Keratinocyte (primary cell): ENCODE measurements at regions not wholly inside any gene's neighbourhood (a gene's known extent, or its start where the extent isn't known, plus 50 kb on each side); places are given as distances from the start of the nearest gene placed in this dataset.

Source experiments
- DNase-seq: peaks from one replicate; pipeline ENCODE4 v3.0.0-alpha.2; 2011; ENCODE audit warnings: low read depth, missing footprints, low spot score
- FAIRE-seq: peaks from 2 replicates; lab custom pipeline; 2011; peaks lifted over from hg19 to GRCh38; lab: Jason Lieb, UNC
- H2AFZ ChIP-seq: 2 replicates; pipeline ENCODE4 v1.6.0; 2012; ENCODE audit warnings: low read length, control low read depth, inconsistent platforms; ENCODE audit not compliant: control insufficient read depth
- H3K27ac ChIP-seq: 2 replicates; pipeline ENCODE4 v1.5.1; 2011; ENCODE audit warnings: low read length; ENCODE audit not compliant: control insufficient read depth, insufficient read depth
- H3K27me3 ChIP-seq: 3 replicates; pipeline ENCODE4 v1.6.0; 2011; ENCODE audit warnings: low read length; ENCODE audit not compliant: control insufficient read depth, insufficient read depth; ENCODE audit errors: extremely low read depth
- H3K36me3 ChIP-seq, 2 experiments: 2 replicates in 1 of 2; 3 replicates in 1 of 2; pipeline ENCODE4 v1.5.1; 2011; ENCODE audit warnings: low read length in 2 of 2, mild to moderate bottlenecking in 1 of 2; ENCODE audit not compliant: control insufficient read depth in 2 of 2, insufficient read depth in 2 of 2; ENCODE audit errors: extremely low read depth in 1 of 2
- H3K4me1 ChIP-seq: 3 replicates; pipeline ENCODE4 v1.5.1; 2011; ENCODE audit warnings: low read length; ENCODE audit not compliant: control insufficient read depth, insufficient read depth; ENCODE audit errors: extremely low read depth
- H3K4me2 ChIP-seq: 3 replicates; pipeline ENCODE4 v1.6.0; 2011; ENCODE audit warnings: low read depth, low read length; ENCODE audit not compliant: control insufficient read depth, insufficient read depth; ENCODE audit errors: extremely low read depth
- H3K4me3 ChIP-seq, 3 experiments: fragments of 200-600 bp in 1 of 3; sonication (generic) in 1 of 3; 2 replicates in 2 of 3; 3 replicates in 1 of 3; pipeline ENCODE4 v1.5.1; 2011 to 2016; ENCODE audit warnings: low read length in 3 of 3, mild to moderate bottlenecking in 3 of 3, control low read depth in 2 of 3, inconsistent platforms in 1 of 3, low read depth in 1 of 3, mixed read lengths in 1 of 3, mixed run types in 1 of 3, moderate library complexity in 1 of 3; ENCODE audit not compliant: control insufficient read depth in 2 of 3, insufficient read depth in 2 of 3; ENCODE audit errors: extremely low read depth in 1 of 3
- H3K79me2 ChIP-seq: 2 replicates; pipeline ENCODE4 v1.6.0; 2012; ENCODE audit warnings: low read length; ENCODE audit not compliant: control insufficient read depth, insufficient read depth
- H3K9ac ChIP-seq: 3 replicates; pipeline ENCODE4 v1.6.0; 2011; ENCODE audit warnings: low read length; ENCODE audit not compliant: control insufficient read depth, insufficient read depth; ENCODE audit errors: extremely low read depth
- H3K9me1 ChIP-seq: 3 replicates; pipeline ENCODE4 v1.6.0; 2011; ENCODE audit warnings: low read length; ENCODE audit not compliant: control insufficient read depth, insufficient read depth; ENCODE audit errors: extremely low read depth
- H3K9me3 ChIP-seq: 2 replicates; pipeline ENCODE4 v1.5.1; 2012; ENCODE audit warnings: low read depth, low read length; ENCODE audit not compliant: control insufficient read depth
- H4K20me1 ChIP-seq: 3 replicates; pipeline ENCODE4 v1.6.0; 2011; ENCODE audit warnings: low read length; ENCODE audit not compliant: control insufficient read depth, insufficient read depth; ENCODE audit errors: extremely low read depth
- CTCF ChIP-seq, 3 experiments: IDR thresholded peaks in 1 of 3; conservative IDR thresholded peaks in 1 of 3; optimal IDR thresholded peaks in 1 of 3; 2 replicates in 2 of 3; 3 replicates in 1 of 3; pipeline versions ENCODE3 to v1.5.1; 2011; ENCODE audit warnings: low read length in 3 of 3, mild to moderate bottlenecking in 3 of 3, moderate library complexity in 2 of 3, control low read depth in 1 of 3, inconsistent platforms in 1 of 3; ENCODE audit not compliant: insufficient read depth in 2 of 3; ENCODE audit errors: extremely low read depth in 1 of 3
- EZH2 ChIP-seq: IDR thresholded peaks from one replicate; pipeline ENCODE4 v1.6.1; 2012; ENCODE audit warnings: inconsistent platforms, mild to moderate bottlenecking, low read length, moderate library complexity
- dilution Hi-C: fragments of 300-500 bp; cut with MboI; formaldehyde crosslinking; loops from one replicate; pipeline ENCODE4 v1.7.0; 2020; ENCODE audit warnings: low sequenced_read_pairs; ENCODE audit not compliant: extremely low pct_ligation_motif_present

GRCh38 chr6:170232186-170233002 lies 58.5 kb downstream of the DLL1 start:
- H3K4me3 ChIP-seq, result no peak overlapping the region
- H3K9ac ChIP-seq, result no peak overlapping the region
- no peaks in the 10 kb centered on the region for H4K20me1 ChIP-seq
- H2AFZ ChIP-seq, result no peak overlapping the region
- H3K4me1 ChIP-seq, result peaks cover 13% of the 10 kb centered on the region
- H3K4me2 ChIP-seq, result no peak overlapping the region
- H3K27me3 ChIP-seq, result no peaks in the 10 kb centered on the region
- FAIRE-seq (no peak), DNase-seq (no peak)
- H3K9me1 ChIP-seq, result no peaks in the 10 kb centered on the region
- no peaks in the 10 kb centered on the region for H3K9me3 ChIP-seq
- H3K27ac ChIP-seq, result no peak overlapping the region
- TF ChIP-seq CTCF (optimal IDR thresholded peaks at IDR 0.05 in 1 of 3, IDR thresholded peaks at IDR 0.05 in 1 of 3, conservative IDR thresholded peaks at IDR 0.05 in 1 of 3; ENCODE audit: extremely low read depth in 1 of 3, insufficient read depth in 2 of 3, low read length in 3 of 3) (no peak), EZH2 (no peak)
- dilution Hi-C loops, result no loop called here
- H3K36me3 ChIP-seq, result no peaks in the 10 kb centered on the region
- H3K79me2 ChIP-seq, result no peaks in the 10 kb centered on the region

GRCh38 chr6:170231293-170232185 lies 59.3 kb downstream of the DLL1 start:
- Histone ChIP-seq H2AFZ (peak overlapping the region; percentile 22), H3K4me3 (no peak overlapping the region), H3K36me3 (no peaks in the 10 kb centered on the region), H3K9me1 (no peaks in the 10 kb centered on the region), H3K9ac (no peak overlapping the region), H3K27ac (no peak overlapping the region), H3K4me1 (peaks cover 17% of the 10 kb centered on the region), H3K27me3 (no peaks in the 10 kb centered on the region), H3K79me2 (no peaks in the 10 kb centered on the region), H3K9me3 (no peaks in the 10 kb centered on the region), H3K4me2 (no peak overlapping the region), H4K20me1 (no peaks in the 10 kb centered on the region)
- dilution Hi-C loops, result no loop called here
- FAIRE-seq (peak; percentile 43), DNase-seq (no peak)
- TF ChIP-seq CTCF (optimal IDR thresholded peaks at IDR 0.05 in 1 of 3, IDR thresholded peaks at IDR 0.05 in 1 of 3, conservative IDR thresholded peaks at IDR 0.05 in 1 of 3; ENCODE audit: extremely low read depth in 1 of 3, insufficient read depth in 2 of 3, low read length in 3 of 3), result no peak
- no peak for TF ChIP-seq EZH2
